Sigmoid colon (tissue), 6 donors: ENCODE measurements at regions not wholly inside any gene's neighbourhood (a gene's known extent, or its start where the extent isn't known, plus 50 kb on each side); places are given as distances from the start of the nearest gene placed in this dataset.

Source experiments
- DNase-seq: peaks from one replicate; pipeline ENCODE4 v3.0.0-alpha.2; 2019
- H3K27ac ChIP-seq, 4 donors: fragments of 200-600 bp; sonication (generic); one replicate each; pipeline ENCODE4 v1.5.1; 2016 to 2019; ENCODE audit warnings: mild to moderate bottlenecking in 1 of 4
- H3K27me3 ChIP-seq, 3 donors: fragments of 200-600 bp; sonication (generic); one replicate each; pipeline ENCODE4 v1.5.1; 2019; ENCODE audit warnings: mild to moderate bottlenecking in 1 of 3
- H3K36me3 ChIP-seq, 4 donors: fragments of 200-600 bp; sonication (generic); one replicate each; pipeline ENCODE4 v1.5.1; 2016 to 2019
- H3K4me1 ChIP-seq, 4 donors: fragments of 200-600 bp; sonication (generic); one replicate each; pipeline ENCODE4 v1.5.1; 2017 to 2019
- H3K4me3 ChIP-seq, 4 donors: fragments of 200-600 bp; sonication (generic); one replicate each; pipeline ENCODE4 v1.5.1; 2017 to 2019; ENCODE audit warnings: mild to moderate bottlenecking in 2 of 4, moderate library complexity in 1 of 4
- H3K9me3 ChIP-seq, 4 donors: fragments of 200-600 bp in 3 of 4; sonication (generic) in 3 of 4; one replicate each; pipeline versions ENCODE4 v1.5.1 to v1.6.1; 2013 to 2019
- CTCF ChIP-seq, 4 experiments: fragments of 450-650 bp in 3 of 4; fragments of 200-600 bp in 1 of 4; IDR thresholded peaks; one replicate each; pipeline ENCODE4 v1.5.1; 2016 to 2019; ENCODE audit warnings: antibody characterized with exemption in 4 of 4, mild to moderate bottlenecking in 3 of 4, moderate library complexity in 2 of 4
- EP300 ChIP-seq, 4 donors: sonication (generic); formaldehyde crosslinking; IDR thresholded peaks; one replicate each; pipeline ENCODE4 v1.6.1; 2017; ENCODE audit warnings: antibody characterized with exemption in 4 of 4
- POLR2A ChIP-seq, 2 donors: fragments of 450-650 bp; IDR thresholded peaks; one replicate each; pipeline ENCODE4 v1.6.1; 2016; ENCODE audit warnings: antibody characterized with exemption in 2 of 2, mild to moderate bottlenecking in 2 of 2, moderate library complexity in 2 of 2
- POLR2AphosphoS5 ChIP-seq, 4 donors: sonication (generic); formaldehyde crosslinking; IDR thresholded peaks; one replicate each; pipeline ENCODE4 v1.6.1; 2017; ENCODE audit warnings: antibody characterized with exemption in 4 of 4
- WGBS, 2 donors: extraction: QIAGEN DNeasy Blood & Tissue Kit; methylation state at CpG; one replicate each; pipeline ENCODE4 v1.1.7; 2013; 5-methylcytosine and 5-hydroxymethylcytosine counted together
- intact Hi-C: fragments of 100-400 bp; cut with DNase I; formaldehyde crosslinking; loops from one replicate; pipeline ENCODE4 v1.15.1; 2023
- donor health status: healthy with polysubstance abuse.
- donor health status: healthy.

GRCh38 chr7:80387634-80388193 is 124.2 kb downstream of the GNAT3 start:
- Histone ChIP-seq H3K4me1 (peaks cover 0 to 14% (median 0%) of the 10 kb centered on the region in 4 donors), H3K4me3 (no peak overlapping the region), H3K27me3 (no peaks in the 10 kb centered on the region), H3K27ac (no peak overlapping the region), H3K9me3 (no peaks in the 10 kb centered on the region), H3K36me3 (no peaks in the 10 kb centered on the region)
- DNase-seq, result no peak
- intact Hi-C loops, result no loop called here
- 82 to 89% methylated on average over 4 of the region's 4 CpGs for WGBS, 2 donors
- TF ChIP-seq POLR2A (IDR thresholded peaks at IDR 0.05) (no peak), POLR2AphosphoS5 (IDR thresholded peaks at IDR 0.05) (no peak), CTCF (IDR thresholded peaks at IDR 0.05) (no peak), EP300 (IDR thresholded peaks at IDR 0.05) (no peak)

- TF ChIP-seq EP300 (IDR thresholded peaks at IDR 0.05) (no peak), CTCF (IDR thresholded peaks at IDR 0.05) (no peak), POLR2A (IDR thresholded peaks at IDR 0.05) (no peak), POLR2AphosphoS5 (IDR thresholded peaks at IDR 0.05) (no peak)
Observed at GRCh38 chr7:80386686-80387085, 125.2 kb downstream of the GNAT3 start.

GRCh38 chr7:80385508-80385907 is 126.4 kb downstream of the GNAT3 start:
- Histone ChIP-seq H3K27me3 (no peaks in the 10 kb centered on the region), H3K4me3 (no peak overlapping the region), H3K36me3 (no peaks in the 10 kb centered on the region), H3K27ac (no peak overlapping the region), H3K4me1 (peaks cover 0 to 10% (median 2%) of the 10 kb centered on the region in 4 donors), H3K9me3 (no peaks in the 10 kb centered on the region)
- no peak for TF ChIP-seq POLR2AphosphoS5 (IDR thresholded peaks at IDR 0.05)
- no peak for TF ChIP-seq EP300 (IDR thresholded peaks at IDR 0.05)
- no peak for DNase-seq
- intact Hi-C loops, result no loop called here

More at GRCh38 chr7:80386686-80387085, 125.2 kb downstream of the GNAT3 start:
- H3K4me1 ChIP-seq, result peaks cover 0 to 10% (median 0%) of the 10 kb centered on the region in 4 donors
- no peaks in the 10 kb centered on the region for H3K36me3 ChIP-seq
- H3K27ac ChIP-seq, result no peak overlapping the region
- H3K9me3 ChIP-seq, result no peaks in the 10 kb centered on the region
- intact Hi-C loops, result no loop called here
- H3K4me3 ChIP-seq, result no peak overlapping the region
- no peak for DNase-seq
- WGBS, 2 donors, result 88 to 92% methylated on average over 3 of the region's 3 CpGs
- no peaks in the 10 kb centered on the region for H3K27me3 ChIP-seq

- WGBS, 2 donors, result 77 to 79% methylated on average over 1 of the region's 1 CpG
- DNase-seq, result no peak
- no peak overlapping the region for H3K4me3 ChIP-seq
- H3K27me3 ChIP-seq, result no peaks in the 10 kb centered on the region
- no peaks in the 10 kb centered on the region for H3K9me3 ChIP-seq
- H3K4me1 ChIP-seq, result peaks cover 0 to 36% (median 20%) of the 10 kb centered on the region in 4 donors
- intact Hi-C loops, result no loop called here
- no peak for TF ChIP-seq POLR2A (IDR thresholded peaks at IDR 0.05)
- no peak for TF ChIP-seq EP300 (IDR thresholded peaks at IDR 0.05)
- TF ChIP-seq POLR2AphosphoS5 (IDR thresholded peaks at IDR 0.05), result no peak
- no peak for TF ChIP-seq CTCF (IDR thresholded peaks at IDR 0.05)
- no peak overlapping the region for H3K27ac ChIP-seq
- no peaks in the 10 kb centered on the region for H3K36me3 ChIP-seq
Observed at GRCh38 chr7:80380957-80381356, 130.9 kb downstream of the GNAT3 start.

GRCh38 chr7:80379034-80379982 is 132.6 kb downstream of the GNAT3 start:
- TF ChIP-seq CTCF (IDR thresholded peaks at IDR 0.05) (no peak), POLR2AphosphoS5 (IDR thresholded peaks at IDR 0.05) (peak in 3 of 4 donors; percentile 55 to 66 (median 64)), POLR2A (IDR thresholded peaks at IDR 0.05) (no peak)
- intact Hi-C loops, result no loop called here

More at GRCh38 chr7:80379034-80379982, 132.6 kb downstream of the GNAT3 start:
- no peak overlapping the region for H3K4me3 ChIP-seq
- H3K36me3 ChIP-seq, result no peaks in the 10 kb centered on the region
- H3K27me3 ChIP-seq, result no peaks in the 10 kb centered on the region
- DNase-seq, result no peak
- WGBS, 2 donors, result 65 to 75% methylated on average over 3 of the region's 3 CpGs
- peaks cover 0 to 26% (median 20%) of the 10 kb centered on the region in 4 donors for H3K4me1 ChIP-seq
- peak overlapping the region; percentile 59 to 65 (median 60) for H3K27ac ChIP-seq
- H3K9me3 ChIP-seq, result no peaks in the 10 kb centered on the region
